ENCODE measurements at regions not wholly inside any gene's neighbourhood (a gene's known extent, or its start where the extent isn't known, plus 50 kb on each side); places are given as distances from the start of the nearest gene placed in this dataset.
A peak's percentile ranks its signal among the peaks of the same experiment; 100 is the strongest.

GRCh38 chr3:26460985-26461384, 161.6 kb upstream of the LRRC3B start:
- TF ChIP-seq CTCF (IDR thresholded peaks at IDR 0.05; ENCODE audit: low read depth, low read length) (no peak), POLR2A (IDR thresholded peaks at IDR 0.05; ENCODE audit: extremely low read depth, insufficient read length) (no peak), MYC (IDR thresholded peaks at IDR 0.05; ENCODE audit: low read depth, low read length) (no peak)
- TF ChIP-seq, protein P1, sequence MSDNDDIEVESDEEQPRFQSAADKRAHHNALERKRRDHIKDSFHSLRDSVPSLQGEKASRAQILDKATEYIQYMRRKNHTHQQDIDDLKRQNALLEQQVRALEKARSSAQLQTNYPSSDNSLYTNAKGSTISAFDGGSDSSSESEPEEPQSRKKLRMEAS (IDR thresholded peaks at IDR 0.05; ENCODE audit: low read depth, low read length), result no peak
- DNase-seq (ENCODE audit: low read depth), result no peak
- H3K4me3 ChIP-seq (ENCODE audit: low read depth, low read length), result no peak overlapping the region

- no peak for DNase-seq (ENCODE audit: low read depth)
- H3K4me3 ChIP-seq (ENCODE audit: low read depth, low read length), result no peak overlapping the region
- no peak for TF ChIP-seq CTCF (IDR thresholded peaks at IDR 0.05; ENCODE audit: low read depth, low read length)
- TF ChIP-seq POLR2A (IDR thresholded peaks at IDR 0.05; ENCODE audit: extremely low read depth, insufficient read length), result no peak
These were observed 150.2 kb upstream of the LRRC3B start for GRCh38 chr3:26472345-26472744.

DNA sequence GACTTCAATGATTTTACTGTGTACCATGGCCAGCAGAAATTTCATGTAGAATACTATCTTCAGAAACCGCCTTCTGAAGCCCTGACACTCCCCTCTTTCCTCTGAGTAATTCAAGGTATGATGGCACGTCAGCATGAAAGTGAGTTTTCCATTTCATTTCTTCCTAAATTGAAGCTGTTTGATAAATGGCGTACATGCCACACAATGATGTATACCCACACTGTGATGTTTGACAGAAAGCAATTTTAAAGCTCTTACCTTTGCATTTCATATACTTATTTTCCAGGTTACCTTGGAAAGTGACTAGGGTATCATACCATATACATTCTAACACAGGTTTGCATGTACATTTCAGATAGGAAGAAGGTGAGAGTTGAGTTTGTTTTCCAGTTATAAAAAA, 147.9 kb upstream of the LRRC3B start:
- DNase-seq (ENCODE audit: low read depth), result no peak
- no peak for TF ChIP-seq POLR2A (IDR thresholded peaks at IDR 0.05; ENCODE audit: extremely low read depth, insufficient read length)
- TF ChIP-seq, protein P1 (IDR thresholded peaks at IDR 0.05; ENCODE audit: low read depth, low read length), result no peak
- no peak overlapping the region for H3K4me3 ChIP-seq (ENCODE audit: low read depth, low read length)

GRCh38 chr3:26480377-26480776, 142.2 kb upstream of the LRRC3B start:
- TF ChIP-seq, protein P1 (IDR thresholded peaks at IDR 0.05; ENCODE audit: low read depth, low read length), result no peak
- TF ChIP-seq POLR2A (IDR thresholded peaks at IDR 0.05; ENCODE audit: extremely low read depth, insufficient read length), result no peak
- TF ChIP-seq MYC (IDR thresholded peaks at IDR 0.05; ENCODE audit: low read depth, low read length), result no peak
- TF ChIP-seq CTCF (IDR thresholded peaks at IDR 0.05; ENCODE audit: low read depth, low read length), result no peak
- no peak for DNase-seq (ENCODE audit: low read depth)
- H3K4me3 ChIP-seq (ENCODE audit: low read depth, low read length), result no peak overlapping the region

DNA sequence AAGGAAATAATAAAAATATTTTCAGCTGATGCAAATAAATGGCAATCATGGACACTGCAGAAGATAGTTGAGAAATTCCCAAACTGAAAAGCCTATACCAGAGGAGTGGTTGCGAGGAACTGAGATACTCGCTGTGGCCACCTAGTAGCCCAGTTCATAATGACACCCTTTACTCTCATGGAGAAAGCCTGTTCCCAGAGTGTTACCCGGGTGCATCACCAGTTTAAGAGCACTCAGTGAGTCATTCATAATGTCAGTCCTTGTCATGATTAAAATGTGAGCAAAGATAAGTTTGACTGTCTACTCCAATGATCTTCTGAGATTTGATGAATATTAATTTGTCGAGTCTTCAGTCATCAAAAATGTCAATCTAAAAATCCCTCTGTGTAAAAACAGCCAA, 138.4 kb upstream of the LRRC3B start:
- H3K4me3 ChIP-seq (ENCODE audit: low read depth, low read length), result no peak overlapping the region
- TF ChIP-seq CTCF (IDR thresholded peaks at IDR 0.05; ENCODE audit: low read depth, low read length) (no peak), POLR2A (IDR thresholded peaks at IDR 0.05; ENCODE audit: extremely low read depth, insufficient read length) (no peak), MYC (IDR thresholded peaks at IDR 0.05; ENCODE audit: low read depth, low read length) (no peak)
- TF ChIP-seq, protein P1 (IDR thresholded peaks at IDR 0.05; ENCODE audit: low read depth, low read length), result no peak
- peak; percentile 20 for DNase-seq (ENCODE audit: low read depth)

GRCh38 chr3:26498271-26498670, 124.3 kb upstream of the LRRC3B start:
- TF ChIP-seq CTCF (IDR thresholded peaks at IDR 0.05; ENCODE audit: low read depth, low read length) (no peak), MYC (IDR thresholded peaks at IDR 0.05; ENCODE audit: low read depth, low read length) (no peak), POLR2A (IDR thresholded peaks at IDR 0.05; ENCODE audit: extremely low read depth, insufficient read length) (no peak)
- TF ChIP-seq, protein P1 (IDR thresholded peaks at IDR 0.05; ENCODE audit: low read depth, low read length), result no peak
- no peak overlapping the region for H3K4me3 ChIP-seq (ENCODE audit: low read depth, low read length)
- no peak for DNase-seq (ENCODE audit: low read depth)
